OCI-LY1 (cell line): ENCODE measurements at regions not wholly inside any gene's neighbourhood (a gene's known extent, or its start where the extent isn't known, plus 50 kb on each side); places are given as distances from the start of the nearest gene placed in this dataset.

Experiments used
- CTCF ChIP-seq: fragments of 200-600 bp; sonication (generic), shearing (Covaris generic); IDR thresholded peaks from 2 replicates; pipeline ENCODE4 v1.5.1; 2017; ENCODE audit warnings: mild to moderate bottlenecking, antibody characterized with exemption, low read length, moderate library complexity, mixed read lengths
- EZH2 ChIP-seq: fragments of 200-600 bp; sonication (generic), shearing (Covaris generic); IDR thresholded peaks from 2 replicates; pipeline ENCODE4 v1.8.0; 2017; ENCODE audit warnings: borderline replicate concordance, mixed run types, mild to moderate bottlenecking, antibody characterized with exemption, low read length, moderate library complexity, mixed read lengths

GRCh38 chr13:70959035-70959775 is 851.0 kb upstream of the KLHL1 start:
- TF ChIP-seq CTCF, result no peak
- TF ChIP-seq EZH2, result no peak
